ENCODE measurements at regions not wholly inside any gene's neighbourhood (a gene's known extent, or its start where the extent isn't known, plus 50 kb on each side); places are given as distances from the start of the nearest gene placed in this dataset.

DNA sequence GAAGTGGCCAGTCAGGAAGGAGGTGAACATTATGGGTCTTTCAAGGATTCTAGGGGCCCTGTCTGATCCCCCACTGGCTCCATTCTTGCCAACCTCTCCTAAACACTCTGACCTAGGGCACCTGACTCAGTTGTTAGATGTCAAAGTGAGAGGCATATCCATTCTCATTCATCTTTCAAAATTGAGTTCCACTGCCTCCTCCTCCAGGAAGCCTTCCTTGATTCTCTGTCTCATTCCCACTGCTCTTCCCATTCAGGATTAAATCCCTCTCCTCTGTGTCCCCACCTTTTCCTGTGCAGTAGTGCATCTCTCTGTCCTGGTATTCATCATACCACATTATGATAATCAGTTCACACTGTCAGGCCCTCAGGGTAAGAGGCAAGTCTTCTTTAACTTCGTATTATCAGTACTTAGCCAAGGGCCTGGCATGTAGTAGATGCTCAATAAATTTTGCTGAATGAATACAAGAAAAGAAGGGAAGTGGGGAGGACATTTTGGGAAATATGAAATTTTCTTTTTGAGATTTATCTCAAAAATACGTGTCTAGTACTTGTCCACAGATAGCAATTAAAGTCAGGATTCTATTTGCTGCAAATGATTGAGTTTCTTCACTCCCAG lies 61.8 kb upstream of the ITPKB start:
- Histone ChIP-seq H2BK12ac (ENCODE audit: low read length) (peak overlapping the region; percentile 50), H3K79me2 (ENCODE audit: control insufficient read depth, insufficient read depth, low read length, poor library complexity) (no peaks in the 10 kb centered on the region), H3K9me3 (ENCODE audit: insufficient read depth, low read depth, low read length) (no peaks in the 10 kb centered on the region), H3K4me1 (ENCODE audit: control insufficient read depth in 1 of 2, insufficient read depth in 2 of 2, low read length in 2 of 2) (peaks cover 9 to 12% of the 10 kb centered on the region in 2 experiments), H3K4me2 (ENCODE audit: low read length) (no peak overlapping the region), H3K14ac (ENCODE audit: low read length) (no peak overlapping the region), H4K12ac (ENCODE audit: low read depth, low read length) (no peak overlapping the region), H2AFZ (ENCODE audit: insufficient read depth, low read length, poor library complexity) (no peak overlapping the region), H3K23ac (ENCODE audit: low read length) (no peak overlapping the region), H3K18ac (ENCODE audit: low read length) (no peak overlapping the region), H3K27ac (ENCODE audit: low read depth, low read length) (no peak overlapping the region), H4K91ac (ENCODE audit: low read depth, low read length) (no peak overlapping the region), H3K27me3 (ENCODE audit: insufficient read depth, low read length) (no peaks in the 10 kb centered on the region), H3K79me1 (ENCODE audit: low read length) (peaks cover 8% of the 10 kb centered on the region), H3K36me3 (ENCODE audit: control insufficient read depth in 1 of 2, insufficient read depth in 2 of 2, low read length in 2 of 2) (no peaks in the 10 kb centered on the region), H2BK120ac (ENCODE audit: insufficient read depth, low read length, poor library complexity) (no peak overlapping the region), H2BK5ac (ENCODE audit: low read depth, low read length, poor library complexity) (no peak overlapping the region), H2AK5ac (ENCODE audit: low read length) (no peak overlapping the region), H3K4me3 (ENCODE audit: low read depth, low read length) (no peak overlapping the region), H4K8ac (ENCODE audit: low read depth, low read length) (no peak overlapping the region), H3K4ac (ENCODE audit: low read depth, low read length) (no peak overlapping the region), H3K9ac (ENCODE audit: low read length) (no peak overlapping the region)
- WGBS (ENCODE audit: extremely low coverage, insufficient coverage, insufficient read length): no CpG with 5 or more reads among the region's 2 CpGs
- no peak for DNase-seq

DNA sequence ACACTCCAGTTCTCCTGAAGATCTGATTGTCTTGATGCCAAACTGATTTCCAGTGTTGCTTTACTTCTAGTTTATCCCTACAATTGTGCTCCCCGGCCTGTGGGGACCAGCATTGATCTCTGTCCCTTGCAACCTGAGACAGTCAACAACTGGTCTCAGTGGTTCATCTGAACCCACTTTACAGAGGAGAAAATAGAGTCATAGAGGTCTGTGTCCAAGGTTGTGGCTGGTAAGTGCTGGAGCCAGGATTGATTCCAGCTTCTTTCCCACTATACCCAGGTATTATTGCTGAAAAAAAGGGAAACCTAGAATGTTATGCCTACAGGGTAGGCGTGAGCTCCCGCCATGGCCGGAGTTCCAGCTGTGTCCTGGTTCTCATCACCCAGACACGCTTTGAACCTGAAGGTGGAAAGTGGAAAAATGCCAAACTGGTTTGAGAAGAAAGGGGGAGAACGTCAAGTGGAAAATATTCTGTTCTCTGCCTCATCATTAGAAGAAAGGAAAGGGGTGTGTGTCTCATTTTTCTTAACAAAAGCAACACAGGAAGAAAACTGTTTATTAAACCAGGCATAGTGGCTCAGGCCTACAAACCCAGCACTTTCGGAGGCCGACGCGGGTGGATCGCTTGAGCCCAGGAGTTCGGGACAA lies 60.7 kb upstream of the ITPKB start:
- H3K36me3 ChIP-seq (ENCODE audit: control insufficient read depth in 1 of 2, insufficient read depth in 2 of 2, low read length in 2 of 2): no peaks in the 10 kb centered on the region
- H4K12ac ChIP-seq (ENCODE audit: low read depth, low read length): no peak overlapping the region
- H4K91ac ChIP-seq (ENCODE audit: low read depth, low read length): peak overlapping the region; percentile 86
- H3K4me1 ChIP-seq (ENCODE audit: control insufficient read depth in 1 of 2, insufficient read depth in 2 of 2, low read length in 2 of 2): peaks cover 9 to 12% of the 10 kb centered on the region in 2 experiments
- H3K27ac ChIP-seq (ENCODE audit: low read depth, low read length): peak overlapping the region; percentile 86
- no peak overlapping the region for H4K8ac ChIP-seq (ENCODE audit: low read depth, low read length)
- no peak overlapping the region for H3K4ac ChIP-seq (ENCODE audit: low read depth, low read length)
- H3K9ac ChIP-seq (ENCODE audit: low read length): no peak overlapping the region
- H3K18ac ChIP-seq (ENCODE audit: low read length): peak overlapping the region; percentile 27
- H3K27me3 ChIP-seq (ENCODE audit: insufficient read depth, low read length): no peaks in the 10 kb centered on the region
- peak overlapping the region; percentile 54 for H3K14ac ChIP-seq (ENCODE audit: low read length)
- no peak overlapping the region for H3K4me3 ChIP-seq (ENCODE audit: low read depth, low read length)
- WGBS (ENCODE audit: extremely low coverage, insufficient coverage, insufficient read length): no CpG with 5 or more reads among the region's 12 CpGs
- H2AFZ ChIP-seq (ENCODE audit: insufficient read depth, low read length, poor library complexity): no peak overlapping the region
- H2BK5ac ChIP-seq (ENCODE audit: low read depth, low read length, poor library complexity): peak overlapping the region; percentile 24
- no peaks in the 10 kb centered on the region for H3K9me3 ChIP-seq (ENCODE audit: insufficient read depth, low read depth, low read length)
- H2BK12ac ChIP-seq (ENCODE audit: low read length): peak overlapping the region; percentile 73
- no peaks in the 10 kb centered on the region for H3K79me2 ChIP-seq (ENCODE audit: control insufficient read depth, insufficient read depth, low read length, poor library complexity)
- H2BK120ac ChIP-seq (ENCODE audit: insufficient read depth, low read length, poor library complexity): peak overlapping the region; percentile 7
- peak overlapping the region; percentile 55 for H2AK5ac ChIP-seq (ENCODE audit: low read length)
- peaks cover 8% of the 10 kb centered on the region for H3K79me1 ChIP-seq (ENCODE audit: low read length)
- peak in 1 of 2 donors; percentile 23 for DNase-seq
- no peak overlapping the region for H3K4me2 ChIP-seq (ENCODE audit: low read length)
- H3K23ac ChIP-seq (ENCODE audit: low read length): no peak overlapping the region

DNA sequence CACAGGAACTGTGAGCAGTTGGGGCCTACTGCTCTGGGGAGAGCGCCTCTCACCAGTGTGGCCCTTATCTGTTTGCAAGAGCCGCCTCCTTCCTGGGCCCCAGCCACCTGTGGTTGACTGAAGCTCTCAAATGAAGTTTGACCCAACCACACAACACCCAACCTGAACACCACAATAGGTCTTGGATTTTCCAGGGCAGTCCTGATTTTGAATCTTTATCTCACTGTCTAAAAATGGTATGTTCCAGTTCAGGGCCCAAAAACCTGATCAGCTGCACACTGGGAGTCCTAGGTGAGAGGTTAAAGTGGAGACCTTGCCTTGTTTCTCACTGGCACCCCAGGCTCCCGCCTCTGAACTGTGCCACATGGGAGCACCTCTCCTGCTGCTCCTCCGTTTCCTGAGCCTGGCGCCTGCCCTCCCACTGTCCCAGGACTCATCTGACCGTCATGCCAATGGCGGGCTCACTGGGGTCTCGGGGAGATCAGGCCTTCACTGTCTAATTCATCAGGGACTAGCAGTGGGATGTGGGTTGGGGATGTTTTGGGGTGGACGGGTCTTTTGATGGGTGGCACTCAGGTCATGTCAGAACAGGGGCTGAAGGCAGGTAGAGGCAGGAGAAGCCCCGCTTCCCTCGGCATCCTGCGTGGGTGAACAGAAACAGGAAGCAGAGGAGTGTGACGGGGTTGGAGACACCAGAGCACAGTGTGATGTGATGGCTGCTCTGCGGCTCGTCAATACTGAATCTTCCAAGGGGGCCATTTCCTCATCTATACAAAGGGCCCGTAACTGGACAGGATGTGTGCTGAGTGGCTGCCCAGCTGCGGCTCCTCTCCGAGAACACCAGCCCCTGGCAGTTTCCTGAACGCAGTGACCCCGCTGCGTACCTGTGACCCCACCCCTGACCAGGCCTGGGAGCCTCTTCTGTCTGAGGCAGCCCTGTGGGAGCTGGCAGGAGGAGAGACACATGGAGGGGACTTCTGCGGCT lies 59.6 kb upstream of the ITPKB start:
- H3K79me1 ChIP-seq (ENCODE audit: low read length): peaks cover 8% of the 10 kb centered on the region
- no peaks in the 10 kb centered on the region for H3K27me3 ChIP-seq (ENCODE audit: insufficient read depth, low read length)
- H4K91ac ChIP-seq (ENCODE audit: low read depth, low read length): peak overlapping the region; percentile 86
- H3K4me1 ChIP-seq (ENCODE audit: control insufficient read depth in 1 of 2, insufficient read depth in 2 of 2, low read length in 2 of 2): peaks cover 9 to 12% of the 10 kb centered on the region in 2 experiments
- no peak overlapping the region for H2AFZ ChIP-seq (ENCODE audit: insufficient read depth, low read length, poor library complexity)
- H3K4ac ChIP-seq (ENCODE audit: low read depth, low read length): no peak overlapping the region
- H4K12ac ChIP-seq (ENCODE audit: low read depth, low read length): no peak overlapping the region
- no peak for DNase-seq
- H3K4me3 ChIP-seq (ENCODE audit: low read depth, low read length): peak overlapping the region; percentile 29
- peak overlapping the region; percentile 54 for H3K14ac ChIP-seq (ENCODE audit: low read length)
- H3K27ac ChIP-seq (ENCODE audit: low read depth, low read length): peak overlapping the region; percentile 43
- H3K23ac ChIP-seq (ENCODE audit: low read length): no peak overlapping the region
- H3K79me2 ChIP-seq (ENCODE audit: control insufficient read depth, insufficient read depth, low read length, poor library complexity): no peaks in the 10 kb centered on the region
- H4K8ac ChIP-seq (ENCODE audit: low read depth, low read length): no peak overlapping the region
- peak overlapping the region; percentile 55 for H2AK5ac ChIP-seq (ENCODE audit: low read length)
- H3K9me3 ChIP-seq (ENCODE audit: insufficient read depth, low read depth, low read length): no peaks in the 10 kb centered on the region
- peak overlapping the region; percentile 5 for H2BK5ac ChIP-seq (ENCODE audit: low read depth, low read length, poor library complexity)
- H2BK12ac ChIP-seq (ENCODE audit: low read length): peak overlapping the region; percentile 73
- no peak overlapping the region for H3K9ac ChIP-seq (ENCODE audit: low read length)
- H3K18ac ChIP-seq (ENCODE audit: low read length): peak overlapping the region; percentile 27
- H3K4me2 ChIP-seq (ENCODE audit: low read length): no peak overlapping the region
- no peaks in the 10 kb centered on the region for H3K36me3 ChIP-seq (ENCODE audit: control insufficient read depth in 1 of 2, insufficient read depth in 2 of 2, low read length in 2 of 2)
- H2BK120ac ChIP-seq (ENCODE audit: insufficient read depth, low read length, poor library complexity): peak overlapping the region; percentile 7
- WGBS (ENCODE audit: extremely low coverage, insufficient coverage, insufficient read length): no CpG with 5 or more reads among the region's 22 CpGs

DNA sequence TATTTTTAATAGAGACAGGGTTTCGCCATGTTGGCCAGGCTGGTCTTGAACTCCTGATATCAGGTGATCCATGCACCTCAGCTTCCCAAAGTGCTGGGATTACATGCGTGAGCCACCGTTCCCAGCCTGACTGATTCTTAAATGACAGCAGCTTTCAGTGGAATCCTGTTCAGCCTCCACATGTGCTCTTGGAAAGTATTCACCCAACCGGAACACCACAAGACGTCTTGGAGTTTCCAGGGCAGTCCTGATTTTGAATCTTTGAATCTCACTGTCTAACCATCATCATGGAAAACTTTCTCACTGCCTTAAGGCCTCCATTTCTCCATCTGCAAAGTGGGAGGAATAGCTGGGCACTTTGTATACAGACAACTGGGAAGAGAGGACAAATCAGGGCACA lies 58.1 kb upstream of the ITPKB start:
- Histone ChIP-seq H3K27ac (ENCODE audit: low read depth, low read length) (no peak overlapping the region), H3K4me3 (ENCODE audit: low read depth, low read length) (no peak overlapping the region), H3K23ac (ENCODE audit: low read length) (no peak overlapping the region), H2AFZ (ENCODE audit: insufficient read depth, low read length, poor library complexity) (no peak overlapping the region), H2AK5ac (ENCODE audit: low read length) (no peak overlapping the region), H4K91ac (ENCODE audit: low read depth, low read length) (no peak overlapping the region), H3K9me3 (ENCODE audit: insufficient read depth, low read depth, low read length) (no peaks in the 10 kb centered on the region), H4K8ac (ENCODE audit: low read depth, low read length) (no peak overlapping the region), H3K18ac (ENCODE audit: low read length) (no peak overlapping the region), H3K14ac (ENCODE audit: low read length) (no peak overlapping the region), H3K9ac (ENCODE audit: low read length) (no peak overlapping the region), H3K4ac (ENCODE audit: low read depth, low read length) (no peak overlapping the region), H3K79me1 (ENCODE audit: low read length) (peaks cover 8% of the 10 kb centered on the region), H3K79me2 (ENCODE audit: control insufficient read depth, insufficient read depth, low read length, poor library complexity) (no peaks in the 10 kb centered on the region), H3K4me2 (ENCODE audit: low read length) (no peak overlapping the region), H4K12ac (ENCODE audit: low read depth, low read length) (no peak overlapping the region), H2BK120ac (ENCODE audit: insufficient read depth, low read length, poor library complexity) (no peak overlapping the region), H2BK12ac (ENCODE audit: low read length) (no peak overlapping the region), H3K36me3 (ENCODE audit: control insufficient read depth in 1 of 2, insufficient read depth in 2 of 2, low read length in 2 of 2) (no peaks in the 10 kb centered on the region), H3K4me1 (ENCODE audit: control insufficient read depth in 1 of 2, insufficient read depth in 2 of 2, low read length in 2 of 2) (peaks cover 9 to 12% of the 10 kb centered on the region in 2 experiments), H2BK5ac (ENCODE audit: low read depth, low read length, poor library complexity) (no peak overlapping the region), H3K27me3 (ENCODE audit: insufficient read depth, low read length) (no peaks in the 10 kb centered on the region)
- no CpG with 5 or more reads among the region's 5 CpGs for WGBS (ENCODE audit: extremely low coverage, insufficient coverage, insufficient read length)
- DNase-seq: no peak

Measured in trophoblast cell (in vitro differentiated cells and primary cell).